OCI-LY1 (cell line): ENCODE measurements at regions not wholly inside any gene's neighbourhood (a gene's known extent, or its start where the extent isn't known, plus 50 kb on each side); places are given as distances from the start of the nearest gene placed in this dataset.

Source experiments
- H2AFZ ChIP-seq: fragments of 200-600 bp; sonication (generic), shearing (Covaris generic); 2 replicates; pipeline ENCODE4 v1.6.0; 2014; ENCODE audit warnings: antibody characterized with exemption, mild to moderate bottlenecking, low read length
- H3F3A ChIP-seq: fragments of 200-600 bp; sonication (generic), shearing (Covaris generic); 2 replicates; pipeline ENCODE4 v1.6.0; 2014; ENCODE audit warnings: mild to moderate bottlenecking, antibody characterized with exemption, low read length, moderate library complexity; ENCODE audit not compliant: insufficient read depth
- H3K27ac ChIP-seq: fragments of 200-600 bp; sonication (generic); 2 replicates; pipeline ENCODE4 v1.5.1; 2014; ENCODE audit warnings: low read length, mixed run types, mild to moderate bottlenecking, low read depth; ENCODE audit not compliant: poor library complexity, severe bottlenecking
- H3K27me3 ChIP-seq: fragments of 200-600 bp; sonication (generic); 2 replicates; pipeline ENCODE4 v1.6.0; 2014; ENCODE audit warnings: antibody characterized with exemption, mild to moderate bottlenecking, low read length, moderate library complexity; ENCODE audit not compliant: insufficient read depth
- H3K36me3 ChIP-seq: fragments of 200-600 bp; sonication (generic); 2 replicates; pipeline ENCODE4 v1.6.1; 2014; ENCODE audit warnings: mild to moderate bottlenecking, antibody characterized with exemption, low read length, moderate library complexity, mixed read lengths; ENCODE audit not compliant: insufficient read depth
- H3K4me1 ChIP-seq: fragments of 200-600 bp; sonication (generic); 2 replicates; pipeline ENCODE4 v1.5.1; 2014; ENCODE audit warnings: mild to moderate bottlenecking, low read length, moderate library complexity; ENCODE audit not compliant: insufficient read depth, severe bottlenecking
- H3K4me2 ChIP-seq: fragments of 200-600 bp; sonication (generic), shearing (Covaris generic); 2 replicates; pipeline ENCODE4 v1.6.1; 2014; ENCODE audit warnings: low read length
- H3K4me3 ChIP-seq: fragments of 200-600 bp; sonication (generic); 2 replicates; pipeline ENCODE4 v1.5.1; 2014; ENCODE audit warnings: low read length, low read depth, mild to moderate bottlenecking, mixed read lengths; ENCODE audit not compliant: poor library complexity, severe bottlenecking
- H3K79me2 ChIP-seq: fragments of 200-600 bp; shearing (Covaris generic); 2 replicates; pipeline ENCODE4 v1.6.1; 2016; ENCODE audit warnings: mixed run types, low read length, mixed read lengths; ENCODE audit not compliant: insufficient read depth
- H3K9ac ChIP-seq: fragments of 200-600 bp; sonication (generic), shearing (Covaris generic); 2 replicates; pipeline ENCODE4 v1.6.1; 2014; ENCODE audit warnings: mild to moderate bottlenecking, low read length, mixed read lengths
- H3K9me2 ChIP-seq: fragments of 200-600 bp; sonication (generic), shearing (Covaris generic); 2 replicates; pipeline ENCODE4 v1.6.1; 2014; ENCODE audit warnings: low read depth, mild to moderate bottlenecking, low read length, mixed read lengths
- H3K9me3 ChIP-seq: fragments of 200-600 bp; shearing (Covaris generic); 2 replicates; pipeline ENCODE4 v1.6.1; 2014; ENCODE audit warnings: low read length, mixed read lengths
- H4K20me1 ChIP-seq: fragments of 200-600 bp; sonication (generic), shearing (Covaris generic); 2 replicates; pipeline ENCODE4 v1.6.0; 2016; ENCODE audit warnings: mild to moderate bottlenecking, low read length; ENCODE audit not compliant: insufficient read depth
- CTCF ChIP-seq: fragments of 200-600 bp; sonication (generic), shearing (Covaris generic); IDR thresholded peaks from 2 replicates; pipeline ENCODE4 v1.5.1; 2017; ENCODE audit warnings: mild to moderate bottlenecking, antibody characterized with exemption, low read length, moderate library complexity, mixed read lengths
- EZH2 ChIP-seq: fragments of 200-600 bp; sonication (generic), shearing (Covaris generic); IDR thresholded peaks from 2 replicates; pipeline ENCODE4 v1.8.0; 2017; ENCODE audit warnings: borderline replicate concordance, mixed run types, mild to moderate bottlenecking, antibody characterized with exemption, low read length, moderate library complexity, mixed read lengths

GRCh38 chr1:5779608-5780323, 212.5 kb downstream of the NPHP4 start:
- H3K36me3 ChIP-seq = no peaks in the 10 kb centered on the region
- no peak overlapping the region for H3K4me3 ChIP-seq
- no peaks in the 10 kb centered on the region for H3K9me3 ChIP-seq
- H3K9ac ChIP-seq = no peak overlapping the region
- H3K79me2 ChIP-seq = no peaks in the 10 kb centered on the region
- no peak overlapping the region for H2AFZ ChIP-seq
- no peaks in the 10 kb centered on the region; the same call in 1 of the 2 replicates for H3K27me3 ChIP-seq
- H3K27ac ChIP-seq = no peak overlapping the region
- no peak overlapping the region for H3K4me2 ChIP-seq
- TF ChIP-seq CTCF (no peak), EZH2 (no peak)
- no peaks in the 10 kb centered on the region for H3F3A ChIP-seq
- H3K4me1 ChIP-seq = no peaks in the 10 kb centered on the region
- H3K9me2 ChIP-seq = no peaks in the 10 kb centered on the region
- no peaks in the 10 kb centered on the region for H4K20me1 ChIP-seq

- Histone ChIP-seq H3K27ac (no peak overlapping the region), H3K4me2 (no peak overlapping the region), H3K9ac (no peak overlapping the region), H3K79me2 (no peaks in the 10 kb centered on the region), H2AFZ (no peak overlapping the region), H3K9me2 (no peaks in the 10 kb centered on the region), H3K4me3 (no peak overlapping the region), H3K4me1 (no peaks in the 10 kb centered on the region), H3K36me3 (no peaks in the 10 kb centered on the region), H3F3A (no peaks in the 10 kb centered on the region), H4K20me1 (no peaks in the 10 kb centered on the region), H3K9me3 (no peaks in the 10 kb centered on the region), H3K27me3 (no peaks in the 10 kb centered on the region)
- TF ChIP-seq CTCF (no peak), EZH2 (no peak)
Observed at GRCh38 chr1:5776035-5776550, 216.1 kb downstream of the NPHP4 start.

GRCh38 chr1:5774019-5774418, 218.2 kb downstream of the NPHP4 start:
- Histone ChIP-seq H3K79me2 (no peaks in the 10 kb centered on the region), H3K9me3 (no peaks in the 10 kb centered on the region), H3K9me2 (no peaks in the 10 kb centered on the region), H3K27me3 (no peaks in the 10 kb centered on the region), H3K4me2 (no peak overlapping the region), H3K4me3 (no peak overlapping the region), H3K4me1 (no peaks in the 10 kb centered on the region), H2AFZ (no peak overlapping the region), H3K9ac (no peak overlapping the region), H4K20me1 (no peaks in the 10 kb centered on the region), H3K36me3 (no peaks in the 10 kb centered on the region), H3F3A (no peaks in the 10 kb centered on the region), H3K27ac (no peak overlapping the region)
- TF ChIP-seq EZH2 = no peak

- Histone ChIP-seq H2AFZ (no peak overlapping the region), H3K27ac (no peak overlapping the region)
Observed at GRCh38 chr1:5771788-5772187, 220.4 kb downstream of the NPHP4 start.

More at GRCh38 chr1:5771788-5772187, 220.4 kb downstream of the NPHP4 start:
- Histone ChIP-seq H3K27me3 (no peaks in the 10 kb centered on the region), H4K20me1 (no peaks in the 10 kb centered on the region), H3F3A (no peaks in the 10 kb centered on the region), H3K36me3 (no peaks in the 10 kb centered on the region), H3K4me3 (no peak overlapping the region), H3K9me2 (no peaks in the 10 kb centered on the region), H3K79me2 (no peaks in the 10 kb centered on the region), H3K9me3 (no peaks in the 10 kb centered on the region), H3K4me2 (no peak overlapping the region), H3K4me1 (no peaks in the 10 kb centered on the region), H3K9ac (no peak overlapping the region)
- TF ChIP-seq EZH2 = no peak
